ENCODE measurements at regions not wholly inside any gene's neighbourhood (a gene's known extent, or its start where the extent isn't known, plus 50 kb on each side); places are given as distances from the start of the nearest gene placed in this dataset.

DNA sequence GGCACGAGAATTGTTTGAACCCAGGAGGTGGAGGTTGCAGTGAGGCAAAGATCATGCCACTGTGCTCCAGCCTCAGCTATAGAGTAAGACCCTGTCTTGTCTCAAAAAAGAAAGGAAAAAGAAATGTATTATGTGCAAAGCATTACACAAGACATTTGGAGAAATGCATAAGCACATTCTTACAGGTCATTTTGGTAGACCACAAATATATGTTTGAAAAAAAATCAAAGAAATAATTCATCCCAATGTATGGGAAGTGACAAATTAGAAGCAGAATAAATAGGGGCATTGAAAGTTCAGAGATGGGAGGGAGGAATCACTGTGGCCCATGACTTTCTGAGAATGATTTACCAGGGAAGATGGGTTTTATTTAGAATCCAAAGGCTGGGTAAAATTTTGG lies 283.5 kb upstream of the ADAMTS5 start:
- Histone ChIP-seq H4K20me1 (ENCODE audit: insufficient read depth, low read length) (no peaks in the 10 kb centered on the region), H2AFZ (ENCODE audit: low read depth, low read length) (no peak overlapping the region), H3K36me3 (ENCODE audit: insufficient read depth, low read length) (no peaks in the 10 kb centered on the region), H3K9ac (ENCODE audit: low read depth, low read length) (no peak overlapping the region), H3K79me2 (ENCODE audit: insufficient read depth, low read length) (no peaks in the 10 kb centered on the region), H3K4me2 (ENCODE audit: insufficient read depth, low read length) (no peak overlapping the region), H3K9me3 (ENCODE audit: insufficient read depth, low read length, severe bottlenecking) (no peaks in the 10 kb centered on the region), H3K27ac (ENCODE audit: low read length) (no peak overlapping the region), H3K27me3 (ENCODE audit: insufficient read depth, low read length, poor library complexity) (no peaks in the 10 kb centered on the region), H3K4me3 (ENCODE audit: low read depth in 1 of 2, low read length in 2 of 2) (no peak overlapping the region), H3K4me1 (ENCODE audit: insufficient read depth, low read length) (no peaks in the 10 kb centered on the region)
- ATAC-seq (ENCODE audit: insufficient read depth, low read depth) (no peak), DNase-seq (no peak)
- TF ChIP-seq CTCF (IDR thresholded peaks at IDR 0.05; ENCODE audit: borderline replicate concordance, extremely low read depth, low read length, poor library complexity, severe bottlenecking), result no peak
- no peak for TF ChIP-seq EZH2 (IDR thresholded peaks at IDR 0.05; ENCODE audit: borderline replicate concordance, low read depth, low read length, severe bottlenecking)

GRCh38 chr21:27248814-27249213 lies 281.9 kb upstream of the ADAMTS5 start:
- no peak for ATAC-seq (ENCODE audit: insufficient read depth, low read depth)
- no peak for DNase-seq
- TF ChIP-seq EZH2 (IDR thresholded peaks at IDR 0.05; ENCODE audit: borderline replicate concordance, low read depth, low read length, severe bottlenecking) (no peak), CTCF (IDR thresholded peaks at IDR 0.05; ENCODE audit: borderline replicate concordance, extremely low read depth, low read length, poor library complexity, severe bottlenecking) (no peak)

DNA sequence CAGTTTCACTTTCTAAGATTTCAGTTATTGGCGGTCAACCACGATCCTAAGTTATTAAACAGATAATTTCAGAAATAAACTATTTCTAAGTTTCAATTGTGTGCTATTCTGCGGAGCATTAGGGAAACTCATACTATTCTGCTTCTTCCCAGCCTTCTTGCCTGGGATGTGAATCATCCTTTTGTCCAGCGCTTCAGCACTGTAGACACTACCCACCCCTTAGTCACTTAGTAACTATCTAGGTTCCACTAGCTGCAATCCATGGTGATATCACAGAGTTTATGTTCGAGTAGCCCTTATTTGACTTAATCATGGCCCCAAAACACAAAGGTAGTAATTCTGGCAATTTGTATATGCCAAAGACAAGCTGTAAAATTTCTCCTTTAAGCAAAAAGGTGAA lies 279.9 kb upstream of the ADAMTS5 start:
- no peaks in the 10 kb centered on the region for H3K27me3 ChIP-seq (ENCODE audit: insufficient read depth, low read length, poor library complexity)
- H3K27ac ChIP-seq (ENCODE audit: low read length), result no peak overlapping the region
- DNase-seq (no peak), ATAC-seq (ENCODE audit: insufficient read depth, low read depth) (no peak)
- no peak for TF ChIP-seq EZH2 (IDR thresholded peaks at IDR 0.05; ENCODE audit: borderline replicate concordance, low read depth, low read length, severe bottlenecking)
- H3K9ac ChIP-seq (ENCODE audit: low read depth, low read length), result no peak overlapping the region
- no peaks in the 10 kb centered on the region for H3K79me2 ChIP-seq (ENCODE audit: insufficient read depth, low read length)
- no peaks in the 10 kb centered on the region for H3K4me1 ChIP-seq (ENCODE audit: insufficient read depth, low read length)
- no peak overlapping the region for H3K4me2 ChIP-seq (ENCODE audit: insufficient read depth, low read length)
- no peak overlapping the region for H2AFZ ChIP-seq (ENCODE audit: low read depth, low read length)
- H3K9me3 ChIP-seq (ENCODE audit: insufficient read depth, low read length, severe bottlenecking), result no peaks in the 10 kb centered on the region
- H3K36me3 ChIP-seq (ENCODE audit: insufficient read depth, low read length), result no peaks in the 10 kb centered on the region
- H3K4me3 ChIP-seq (ENCODE audit: low read depth in 1 of 2, low read length in 2 of 2), result no peak overlapping the region
- H4K20me1 ChIP-seq (ENCODE audit: insufficient read depth, low read length), result no peaks in the 10 kb centered on the region

More at GRCh38 chr21:27248814-27249213, 281.9 kb upstream of the ADAMTS5 start:
- Histone ChIP-seq H3K4me1 (ENCODE audit: insufficient read depth, low read length) (no peaks in the 10 kb centered on the region), H3K27ac (ENCODE audit: low read length) (no peak overlapping the region), H3K79me2 (ENCODE audit: insufficient read depth, low read length) (no peaks in the 10 kb centered on the region), H3K27me3 (ENCODE audit: insufficient read depth, low read length, poor library complexity) (no peaks in the 10 kb centered on the region), H3K9me3 (ENCODE audit: insufficient read depth, low read length, severe bottlenecking) (no peaks in the 10 kb centered on the region), H4K20me1 (ENCODE audit: insufficient read depth, low read length) (no peaks in the 10 kb centered on the region), H2AFZ (ENCODE audit: low read depth, low read length) (no peak overlapping the region), H3K4me2 (ENCODE audit: insufficient read depth, low read length) (no peak overlapping the region), H3K36me3 (ENCODE audit: insufficient read depth, low read length) (no peaks in the 10 kb centered on the region), H3K4me3 (ENCODE audit: low read depth in 1 of 2, low read length in 2 of 2) (no peak overlapping the region), H3K9ac (ENCODE audit: low read depth, low read length) (no peak overlapping the region)

DNA sequence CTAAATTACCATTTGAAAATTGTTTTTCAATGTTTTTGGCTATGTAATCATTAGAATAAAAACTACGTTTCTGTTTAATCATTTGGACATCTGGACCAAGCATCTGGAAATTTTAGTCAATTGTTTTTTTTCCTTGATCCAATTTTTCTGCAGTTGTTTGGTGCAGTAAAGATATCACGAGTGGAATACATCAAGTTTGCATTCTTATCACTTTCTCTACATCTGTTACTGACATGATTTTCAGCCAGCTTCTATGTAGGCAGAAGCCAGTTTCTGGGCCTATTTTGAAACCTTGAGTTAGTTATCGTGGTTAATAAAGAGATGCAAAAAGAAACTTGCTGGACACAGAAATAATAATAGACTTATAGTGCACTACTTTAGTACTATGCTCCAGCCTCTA lies 277.9 kb upstream of the ADAMTS5 start:
- Histone ChIP-seq H3K79me2 (ENCODE audit: insufficient read depth, low read length) (no peaks in the 10 kb centered on the region), H3K4me2 (ENCODE audit: insufficient read depth, low read length) (no peak overlapping the region), H2AFZ (ENCODE audit: low read depth, low read length) (no peak overlapping the region), H3K9ac (ENCODE audit: low read depth, low read length) (no peak overlapping the region), H3K27me3 (ENCODE audit: insufficient read depth, low read length, poor library complexity) (no peaks in the 10 kb centered on the region), H4K20me1 (ENCODE audit: insufficient read depth, low read length) (no peaks in the 10 kb centered on the region), H3K4me3 (ENCODE audit: low read depth in 1 of 2, low read length in 2 of 2) (no peak overlapping the region), H3K27ac (ENCODE audit: low read length) (no peak overlapping the region), H3K4me1 (ENCODE audit: insufficient read depth, low read length) (no peaks in the 10 kb centered on the region), H3K9me3 (ENCODE audit: insufficient read depth, low read length, severe bottlenecking) (no peaks in the 10 kb centered on the region), H3K36me3 (ENCODE audit: insufficient read depth, low read length) (no peaks in the 10 kb centered on the region)
- ATAC-seq (ENCODE audit: insufficient read depth, low read depth), result no peak
- TF ChIP-seq EZH2 (IDR thresholded peaks at IDR 0.05; ENCODE audit: borderline replicate concordance, low read depth, low read length, severe bottlenecking), result no peak
- no peak for DNase-seq
